Stimulated activated CD4-positive, alpha-beta T cell treated with anti-CD3 and anti-CD28 coated beads, Interleukin-4, amount 100 ng/mL, for 4 hours (primary cell): ENCODE measurements at regions not wholly inside any gene's neighbourhood (a gene's known extent, or its start where the extent isn't known, plus 50 kb on each side); places are given as distances from the start of the nearest gene placed in this dataset.

Experiments
- DNase-seq, 2 experiments: peaks; one replicate each; pipeline ENCODE4 v3.0.0-alpha.2; 2020

GRCh38 chr6:7468382-7469081, 72.9 kb upstream of the DSP start:
- DNase-seq: peak; percentile 3 to 28

GRCh38 chr6:7469696-7470095, 71.8 kb upstream of the DSP start:
- DNase-seq: no peak

- DNase-seq: no peak
Observed at GRCh38 chr6:7471171-7471570, 70.3 kb upstream of the DSP start.

DNA sequence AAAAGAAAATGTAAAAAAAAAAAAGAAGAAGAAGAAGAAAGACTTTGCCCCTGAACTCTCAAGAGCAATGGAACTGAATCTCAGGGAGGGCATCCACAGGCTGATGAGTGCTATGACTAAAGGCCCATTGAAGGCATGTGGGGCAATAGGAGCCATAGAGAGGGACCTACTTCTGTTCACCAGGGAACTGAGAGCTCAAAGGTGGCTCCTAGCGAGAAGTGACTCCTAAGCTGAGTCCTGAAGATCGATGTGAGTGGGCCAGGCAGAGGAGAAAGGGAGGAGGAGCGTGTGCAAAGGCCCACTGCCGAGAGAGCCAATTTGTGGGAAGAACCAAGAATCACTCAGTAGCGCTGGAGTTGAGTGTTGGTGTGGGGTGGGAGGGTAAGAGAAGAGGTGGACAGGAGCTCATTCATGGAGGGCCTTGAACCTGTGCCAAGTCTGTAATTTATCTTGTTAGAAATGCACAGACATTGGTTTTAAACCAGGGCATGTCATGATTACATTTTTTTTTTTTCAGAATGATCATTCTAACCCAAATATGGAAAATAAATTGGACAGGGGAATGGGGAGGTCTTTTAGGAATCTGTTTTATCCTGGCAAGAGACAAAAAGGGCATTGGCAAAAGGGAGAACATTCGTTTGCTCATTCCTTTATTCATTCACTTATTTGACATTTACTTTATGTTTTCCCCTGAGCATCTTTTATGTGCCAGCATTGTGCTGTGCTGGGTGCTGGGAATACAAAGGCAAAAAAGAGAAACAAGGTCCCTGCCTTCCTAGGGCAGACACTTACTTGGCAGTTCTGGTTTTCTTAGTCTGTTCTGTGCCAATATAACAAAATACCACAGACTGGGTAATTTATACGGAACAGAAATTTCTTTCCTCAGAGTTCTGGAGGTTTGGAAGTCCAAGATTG, 67.4 kb upstream of the DSP start:
- DNase-seq: no peak

DNA sequence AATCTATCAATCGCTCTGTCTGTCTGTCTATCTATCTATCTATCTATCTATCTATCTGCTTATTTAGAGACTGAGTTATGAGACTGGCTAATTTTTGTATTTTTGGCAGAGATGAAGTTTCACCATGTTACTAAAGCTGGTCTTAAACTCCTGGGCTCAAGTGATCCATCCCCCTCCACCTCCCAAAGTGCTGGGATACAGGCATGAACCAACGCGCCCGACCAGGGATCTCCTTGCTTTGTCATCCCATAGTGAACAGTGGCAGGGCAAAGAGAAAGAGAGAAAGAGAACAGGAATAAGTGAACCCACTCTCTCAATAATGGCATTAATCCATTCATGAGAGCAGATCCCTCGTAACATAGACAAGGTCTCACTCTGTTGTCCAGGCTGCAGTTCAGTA, 66.4 kb upstream of the DSP start:
- DNase-seq: no peak

DNA sequence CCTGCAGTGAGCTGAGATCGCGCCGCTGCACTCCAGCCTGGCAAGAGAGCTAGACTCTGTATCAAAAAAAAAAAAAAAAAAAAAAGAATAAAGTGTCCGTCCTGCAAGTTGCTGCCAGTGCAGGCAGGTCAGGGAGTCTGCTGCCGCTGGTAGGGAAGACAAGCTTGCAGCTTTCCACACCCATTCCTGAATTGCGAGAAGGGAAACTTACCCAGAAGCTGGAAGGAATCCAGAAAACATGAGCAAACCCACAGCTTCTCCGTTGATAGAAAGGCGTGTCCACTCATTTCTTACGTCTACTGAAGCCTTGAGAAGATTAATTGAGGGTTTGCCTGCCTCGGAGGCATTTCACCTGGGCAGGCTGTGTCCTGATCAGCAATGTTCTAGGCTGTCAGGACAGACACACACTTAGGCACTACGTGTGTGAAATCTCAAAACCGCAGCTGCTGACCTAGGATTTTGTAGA, 61.6 kb upstream of the DSP start:
- no peak for DNase-seq

- no peak for DNase-seq
Observed at GRCh38 chr6:7484666-7485065, 56.8 kb upstream of the DSP start.

- no peak for DNase-seq
Observed at GRCh38 chr6:7486951-7487350, 54.5 kb upstream of the DSP start.

- no peak for DNase-seq
Observed at GRCh38 chr6:7488494-7488893, 53.0 kb upstream of the DSP start.

DNA sequence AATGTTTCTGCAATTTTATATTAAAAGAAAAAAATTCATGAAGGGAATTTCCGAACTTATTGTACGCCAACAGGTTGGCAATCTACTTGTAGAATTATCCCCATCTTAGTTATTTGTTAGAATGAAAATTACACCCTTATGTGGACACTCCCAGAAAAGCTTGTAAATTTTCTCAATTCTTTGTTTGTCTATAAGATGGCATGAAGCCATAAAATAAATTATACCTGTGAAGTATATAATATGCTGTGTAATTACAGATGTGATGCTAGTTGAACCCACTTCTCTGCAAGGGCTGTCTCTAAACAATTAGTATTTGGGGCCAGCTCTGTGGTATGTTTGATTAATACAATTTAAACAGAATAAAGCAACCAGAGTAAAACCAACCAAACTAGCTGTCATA, 52.1 kb upstream of the DSP start:
- no peak for DNase-seq
